GM18861 (cell line): ENCODE measurements at regions not wholly inside any gene's neighbourhood (a gene's known extent, or its start where the extent isn't known, plus 50 kb on each side); places are given as distances from the start of the nearest gene placed in this dataset.

Source experiments
- ATAC-seq: cut with Tn5 transposase; IDR thresholded peaks from one replicate; pipeline ENCODE4 v1.9.1; 2021; ENCODE audit not compliant: unreplicated experiment

GRCh38 chr12:11946161-11946560 lies 124.6 kb upstream of the BCL2L14 start:
- ATAC-seq: no peak

- ATAC-seq: no peak
Observed at GRCh38 chr12:11947213-11947612, 123.5 kb upstream of the BCL2L14 start.

GRCh38 chr12:11949738-11950411 lies 120.9 kb upstream of the BCL2L14 start:
- no peak for ATAC-seq

- ATAC-seq: no peak
Observed at GRCh38 chr12:11951209-11951608, 119.5 kb upstream of the BCL2L14 start.

- no peak for ATAC-seq
Observed at GRCh38 chr12:11953523-11953922, 117.2 kb upstream of the BCL2L14 start.

- no peak for ATAC-seq
Observed at GRCh38 chr12:11954181-11954580, 116.6 kb upstream of the BCL2L14 start.

- no peak for ATAC-seq
Observed at GRCh38 chr12:11958221-11959091, 112.3 kb upstream of the BCL2L14 start.

GRCh38 chr12:11959117-11959823 lies 111.5 kb upstream of the BCL2L14 start:
- ATAC-seq: no peak

GRCh38 chr12:11960646-11961045 lies 110.1 kb upstream of the BCL2L14 start:
- ATAC-seq: no peak

GRCh38 chr12:11961686-11962085 lies 109.1 kb upstream of the BCL2L14 start:
- ATAC-seq: no peak

GRCh38 chr12:11962860-11963259 lies 107.9 kb upstream of the BCL2L14 start:
- ATAC-seq: no peak

GRCh38 chr12:11963841-11964471 lies 106.8 kb upstream of the BCL2L14 start:
- no peak for ATAC-seq

GRCh38 chr12:11965258-11965910 lies 105.4 kb upstream of the BCL2L14 start:
- no peak for ATAC-seq

- no peak for ATAC-seq
Observed at GRCh38 chr12:11967376-11968047, 103.2 kb upstream of the BCL2L14 start.

GRCh38 chr12:11968048-11968383 lies 102.7 kb upstream of the BCL2L14 start:
- ATAC-seq: no peak

GRCh38 chr12:11968516-11968915 lies 102.2 kb upstream of the BCL2L14 start:
- no peak for ATAC-seq

GRCh38 chr12:11969437-11970154 lies 101.1 kb upstream of the BCL2L14 start:
- ATAC-seq: peak; percentile 84

- ATAC-seq: no peak
Observed at GRCh38 chr12:11970155-11970520, 100.6 kb upstream of the BCL2L14 start.

- ATAC-seq: no peak
Observed at GRCh38 chr12:11973396-11973795, 97.3 kb upstream of the BCL2L14 start.

- no peak for ATAC-seq
Observed at GRCh38 chr12:11976005-11976404, 94.7 kb upstream of the BCL2L14 start.
